K562 (cell line): ENCODE measurements at regions not wholly inside any gene's neighbourhood (a gene's known extent, or its start where the extent isn't known, plus 50 kb on each side); places are given as distances from the start of the nearest gene placed in this dataset.
A peak's percentile ranks its signal among the peaks of the same experiment; 100 is the strongest.

Source experiments
- BRF1 ChIP-seq: IDR thresholded peaks from 3 replicates; pipeline ENCODE4 v1.6.1; 2011; ENCODE audit warnings: borderline replicate concordance, mild to moderate bottlenecking; ENCODE audit not compliant: insufficient read length; ENCODE audit errors: extremely low read depth
- CBX5 ChIP-seq: IDR thresholded peaks from 2 replicates; pipeline ENCODE4 v1.6.1; 2014; ENCODE audit warnings: low read depth, borderline replicate concordance
- ESRRB ChIP-seq: fragments of 250-450 bp; sonication (Bioruptor Pico); IDR thresholded peaks from 2 replicates; pipeline ENCODE4 v1.5.0; 2020; ENCODE audit warnings: mild to moderate bottlenecking, moderate library complexity, borderline replicate concordance
- GATAD2B ChIP-seq: fragments of 450-650 bp; IDR thresholded peaks from 2 replicates; pipeline ENCODE4 v1.6.1; 2017; ENCODE audit warnings: mild to moderate bottlenecking, borderline replicate concordance
- HMGN3 ChIP-seq: IDR thresholded peaks from 2 replicates; pipeline ENCODE4 v1.6.1; 2011; ENCODE audit warnings: borderline replicate concordance, low read depth, mild to moderate bottlenecking, mixed read lengths, low read length; ENCODE audit not compliant: insufficient read length; ENCODE audit errors: extremely low read depth
- KLF16 ChIP-seq: IDR thresholded peaks from 2 replicates; pipeline ENCODE4 v1.6.1; 2016; ENCODE audit warnings: antibody characterized with exemption
- MBD2 ChIP-seq: sonication (generic); IDR thresholded peaks from 2 replicates; pipeline ENCODE4 v1.6.1; 2016; ENCODE audit warnings: low read depth, borderline replicate concordance
- NCOR1 ChIP-seq: fragments of 450-650 bp; IDR thresholded peaks from 2 replicates; pipeline ENCODE4 v1.6.1; 2016; ENCODE audit warnings: mild to moderate bottlenecking, moderate library complexity
- POLR2H ChIP-seq: IDR thresholded peaks from 2 replicates; pipeline ENCODE4 v1.6.1; 2016; ENCODE audit warnings: missing genetic modification characterization, low read depth, mild to moderate bottlenecking, control low read depth, missing compliant biosample characterization, moderate library complexity
- SREBF2 ChIP-seq: sonication (generic); formaldehyde crosslinking; IDR thresholded peaks from 2 replicates; pipeline ENCODE4 v1.4.0; 2020; ENCODE audit warnings: mild to moderate bottlenecking, missing genetic modification reagents
- TCF3 ChIP-seq: sonication (generic); formaldehyde crosslinking; IDR thresholded peaks from 2 replicates; pipeline ENCODE4 v1.4.0; 2020; ENCODE audit warnings: mild to moderate bottlenecking, missing genetic modification reagents
- ZBTB8A ChIP-seq: fragments of 450-650 bp; IDR thresholded peaks from 2 replicates; pipeline ENCODE4 v1.6.1; 2018; ENCODE audit warnings: mild to moderate bottlenecking, moderate library complexity; ENCODE audit not compliant: partially characterized antibody
- ZC3H8 ChIP-seq: fragments of 450-650 bp; IDR thresholded peaks from 2 replicates; pipeline ENCODE4 v1.6.1; 2017
- ZNF830 ChIP-seq: fragments of 250-450 bp; sonication (Bioruptor Pico); IDR thresholded peaks from 2 replicates; pipeline ENCODE4 v1.5.0; 2021; ENCODE audit warnings: mild to moderate bottlenecking
- TF ChIP-seq, protein P1 (sequence below): sonication (generic); formaldehyde crosslinking; IDR thresholded peaks from 2 replicates; pipeline ENCODE4 v1.8.0; 2022; ENCODE audit warnings: mild to moderate bottlenecking, missing genetic modification reagents
- TF ChIP-seq, protein P2 (sequence below): fragments of 450-650 bp; formaldehyde crosslinking; IDR thresholded peaks from 2 replicates; pipeline ENCODE4 v1.4.0; 2020; ENCODE audit warnings: mild to moderate bottlenecking, moderate library complexity
- TF ChIP-seq, protein P3 (sequence below), 2 experiments: fragments of 450-650 bp in 1 of 2; sonication (generic) in 1 of 2; formaldehyde crosslinking; conservative IDR thresholded peaks; 2 replicates each; pipeline versions ENCODE4 v1.4.0 to v1.8.1; 2020 to 2022; ENCODE audit warnings: mild to moderate bottlenecking in 1 of 2, missing genetic modification reagents in 1 of 2

DNA sequence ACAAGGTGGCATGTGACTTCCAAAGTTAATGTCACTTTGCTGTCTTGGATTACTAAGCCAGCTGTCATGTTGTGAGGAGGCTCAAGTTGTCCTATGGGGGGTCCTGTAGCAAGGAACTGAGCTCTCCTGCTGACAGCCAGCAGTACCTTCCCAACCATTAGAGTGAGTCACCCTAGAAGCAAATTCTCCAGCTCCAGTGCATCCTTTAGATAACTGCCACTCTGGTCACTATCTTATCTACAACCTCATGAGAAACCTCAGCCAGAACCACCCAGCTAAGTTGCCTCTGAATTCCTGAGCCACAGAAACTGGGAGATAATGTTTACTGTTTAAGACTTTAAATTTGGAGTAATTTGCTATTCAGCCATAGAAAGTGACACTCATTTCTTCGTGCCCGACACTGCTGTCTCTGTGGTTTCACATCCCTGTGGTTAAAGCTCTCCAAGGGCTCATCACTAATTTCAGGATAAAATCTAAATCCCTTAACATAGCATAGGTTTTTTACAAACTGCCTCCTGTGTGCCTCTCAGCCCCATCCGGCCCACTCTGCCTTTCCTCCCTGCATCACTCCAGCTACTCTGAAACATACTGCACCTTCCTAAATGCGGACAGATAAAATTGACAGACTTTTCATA is 83.5 kb downstream of the PRR15 start (continued):
- TF ChIP-seq, protein P1, sequence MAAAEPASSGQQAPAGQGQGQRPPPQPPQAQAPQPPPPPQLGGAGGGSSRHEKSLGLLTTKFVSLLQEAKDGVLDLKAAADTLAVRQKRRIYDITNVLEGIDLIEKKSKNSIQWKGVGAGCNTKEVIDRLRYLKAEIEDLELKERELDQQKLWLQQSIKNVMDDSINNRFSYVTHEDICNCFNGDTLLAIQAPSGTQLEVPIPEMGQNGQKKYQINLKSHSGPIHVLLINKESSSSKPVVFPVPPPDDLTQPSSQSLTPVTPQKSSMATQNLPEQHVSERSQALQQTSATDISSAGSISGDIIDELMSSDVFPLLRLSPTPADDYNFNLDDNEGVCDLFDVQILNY (CRISPR knock-in tag) = no peak
- peak; percentile 40 for TF ChIP-seq HMGN3
- TF ChIP-seq MBD2 = peak; percentile 72
- TF ChIP-seq TCF3 (CRISPR knock-in tag) = peak; percentile 94
- peak; percentile 88 for TF ChIP-seq NCOR1
- TF ChIP-seq, protein P2, sequence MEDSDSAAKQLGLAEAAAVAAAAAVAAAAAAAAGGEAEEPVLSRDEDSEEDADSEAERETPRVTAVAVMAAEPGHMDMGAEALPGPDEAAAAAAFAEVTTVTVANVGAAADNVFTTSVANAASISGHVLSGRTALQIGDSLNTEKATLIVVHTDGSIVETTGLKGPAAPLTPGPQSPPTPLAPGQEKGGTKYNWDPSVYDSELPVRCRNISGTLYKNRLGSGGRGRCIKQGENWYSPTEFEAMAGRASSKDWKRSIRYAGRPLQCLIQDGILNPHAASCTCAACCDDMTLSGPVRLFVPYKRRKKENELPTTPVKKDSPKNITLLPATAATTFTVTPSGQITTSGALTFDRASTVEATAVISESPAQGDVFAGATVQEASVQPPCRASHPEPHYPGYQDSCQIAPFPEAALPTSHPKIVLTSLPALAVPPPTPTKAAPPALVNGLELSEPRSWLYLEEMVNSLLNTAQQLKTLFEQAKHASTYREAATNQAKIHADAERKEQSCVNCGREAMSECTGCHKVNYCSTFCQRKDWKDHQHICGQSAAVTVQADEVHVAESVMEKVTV (CRISPR knock-in tag) = no peak
- no peak for TF ChIP-seq CBX5
- no peak for TF ChIP-seq SREBF2 (CRISPR knock-in tag)
- TF ChIP-seq, protein P3, sequence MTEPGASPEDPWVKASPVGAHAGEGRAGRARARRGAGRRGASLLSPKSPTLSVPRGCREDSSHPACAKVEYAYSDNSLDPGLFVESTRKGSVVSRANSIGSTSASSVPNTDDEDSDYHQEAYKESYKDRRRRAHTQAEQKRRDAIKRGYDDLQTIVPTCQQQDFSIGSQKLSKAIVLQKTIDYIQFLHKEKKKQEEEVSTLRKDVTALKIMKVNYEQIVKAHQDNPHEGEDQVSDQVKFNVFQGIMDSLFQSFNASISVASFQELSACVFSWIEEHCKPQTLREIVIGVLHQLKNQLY (CRISPR knock-in tag; conservative IDR thresholded peaks at IDR 0.05) = no peak
- no peak for TF ChIP-seq BRF1
- TF ChIP-seq POLR2H (tag) = no peak
- TF ChIP-seq ZNF830 (CRISPR knock-in tag) = no peak
- peak; percentile 70; the same call in 1 of the 2 replicates for TF ChIP-seq GATAD2B
- no peak for TF ChIP-seq ZBTB8A
- TF ChIP-seq KLF16 = peak; percentile 87
- no peak for TF ChIP-seq ZC3H8
- TF ChIP-seq ESRRB (CRISPR knock-in tag) = no peak
